Caco-2 (cell line): ENCODE measurements at regions not wholly inside any gene's neighbourhood (a gene's known extent, or its start where the extent isn't known, plus 50 kb on each side); places are given as distances from the start of the nearest gene placed in this dataset.
"Not testable (repeated sequence)": the region's sequence is repeated elsewhere in the genome, so short reads cannot be mapped to it uniquely, and the experiment has no call there.

ENCODE experiments used
- BruUV-seq: library from RNA; stranded (reverse); fragments of 400-500 nt; replicated peaks from 2 replicates; lab custom pipeline; 2021; lab: Mats Ljungman, UMichigan
- CTCF ChIA-PET: fragments of 300-600 bp; sonication (Branson Sonifier 250); formaldehyde crosslinking; loops from one replicate; lab custom pipeline; 2022; ENCODE audit warnings: antibody characterized with exemption; lab: Charles Lee
- POLR2A ChIA-PET: fragments of 300-600 bp; sonication (Branson Sonifier 250); formaldehyde crosslinking; loops from one replicate; lab custom pipeline; 2022; ENCODE audit warnings: antibody characterized with exemption; lab: Charles Lee
- DNase-seq, 2 experiments: peaks; one replicate each; pipeline versions ENCODE4 v3.0.0 to v3.0.0-alpha.2; 2020 to 2022
- H3K27me3 ChIP-seq: replicated peaks from 2 replicates; pipeline ENCODE4 v1.6.0; 2011; ENCODE audit warnings: low read length; ENCODE audit not compliant: control insufficient read depth, insufficient read depth
- H3K36me3 ChIP-seq: 2 replicates; pipeline ENCODE4 v1.5.1; 2011; ENCODE audit warnings: low read length; ENCODE audit not compliant: control insufficient read depth, insufficient read depth
- H3K4me1 ChIP-seq: fragments of 250-450 bp; sonication (Bioruptor Pico); 2 replicates; pipeline ENCODE4 v1.5.1; 2020; ENCODE audit warnings: mild to moderate bottlenecking
- H3K4me3 ChIP-seq: 2 replicates; pipeline ENCODE4 v1.5.1; 2011; ENCODE audit warnings: low read depth, mild to moderate bottlenecking, control low read depth, low read length
- H3K9me3 ChIP-seq: fragments of 250-450 bp; sonication (Bioruptor Pico); 2 replicates; pipeline ENCODE4 v1.5.1; 2020; ENCODE audit warnings: mild to moderate bottlenecking, moderate library complexity
- H3K27ac Mint-ChIP-seq: one replicate; pipeline ENCODE4 v1.8.0; 2022; ENCODE audit warnings: mixed read lengths; ENCODE audit not compliant: unreplicated experiment
- H3K27me3 Mint-ChIP-seq: one replicate; pipeline ENCODE4 v1.8.0; 2022; ENCODE audit warnings: mixed read lengths; ENCODE audit not compliant: insufficient read depth, unreplicated experiment
- H3K36me3 Mint-ChIP-seq: one replicate; pipeline ENCODE4 v1.8.0; 2022; ENCODE audit warnings: mild to moderate bottlenecking, mixed read lengths; ENCODE audit not compliant: insufficient read depth, unreplicated experiment
- H3K4me1 Mint-ChIP-seq: one replicate; pipeline ENCODE4 v1.8.0; 2022; ENCODE audit warnings: low read depth, mixed read lengths; ENCODE audit not compliant: unreplicated experiment
- H3K4me3 Mint-ChIP-seq: one replicate; pipeline ENCODE4 v1.8.0; 2022; ENCODE audit warnings: mild to moderate bottlenecking, moderate library complexity, mixed read lengths; ENCODE audit not compliant: unreplicated experiment
- H3K9me3 Mint-ChIP-seq: one replicate; pipeline ENCODE4 v1.8.0; 2022; ENCODE audit warnings: mixed read lengths; ENCODE audit not compliant: unreplicated experiment
- CTCF ChIP-seq, 2 experiments: fragments of 200-600 bp in 1 of 2; IDR thresholded peaks; 1 replicate in 1 of 2; 2 replicates in 1 of 2; pipeline versions ENCODE4 v1.5.1 to v1.8.0; 2011 to 2022; ENCODE audit warnings: antibody characterized with exemption in 1 of 2, control low read depth in 1 of 2, inconsistent platforms in 1 of 2, low read depth in 1 of 2, low read length in 1 of 2, mild to moderate bottlenecking in 1 of 2, moderate library complexity in 1 of 2; ENCODE audit not compliant: insufficient read depth in 1 of 2, severe bottlenecking in 1 of 2, unreplicated experiment in 1 of 2
- intact Hi-C: fragments of 100-400 bp; cut with micrococcal nuclease; formaldehyde crosslinking; loops from one replicate; pipeline ENCODE4 v1.10.0; 2022; ENCODE audit not compliant: unreplicated experiment

- no TSS peak for BruUV-seq
- no peak overlapping the region for H3K4me3 ChIP-seq
- ChIA-PET POLR2A (no interaction called here), CTCF (no interaction called here)
- Mint-ChIP-seq H3K27ac (no peak overlapping the region), H3K36me3 (no peaks in the 10 kb centered on the region), H3K27me3 (no peaks in the 10 kb centered on the region), H3K4me3 (no peak overlapping the region), H3K4me1 (no peaks in the 10 kb centered on the region), H3K9me3 (peaks cover 2% of the 10 kb centered on the region)
- H3K27me3 ChIP-seq: no peaks in the 10 kb centered on the region
- TF ChIP-seq CTCF (IDR thresholded peaks at IDR 0.05; ENCODE audit: insufficient read depth in 1 of 2, low read depth in 1 of 2, low read length in 1 of 2, severe bottlenecking in 1 of 2, unreplicated experiment in 1 of 2): no peak
- H3K36me3 ChIP-seq: no peaks in the 10 kb centered on the region
- intact Hi-C loops: no loop called here
- DNase-seq: no peak
- no peaks in the 10 kb centered on the region for H3K9me3 ChIP-seq
- no peaks in the 10 kb centered on the region for H3K4me1 ChIP-seq
Observed at GRCh38 chr12:83559650-83560049, 872.9 kb downstream of the TMTC2 start.

GRCh38 chr12:83556040-83556439 is 869.3 kb downstream of the TMTC2 start:
- H3K36me3 Mint-ChIP-seq, intact Hi-C loops, H3K27me3 ChIP-seq, H3K4me1 ChIP-seq, H3K9me3 Mint-ChIP-seq, DNase-seq, CTCF ChIA-PET, H3K4me3 ChIP-seq, H3K27me3 Mint-ChIP-seq, H3K4me1 Mint-ChIP-seq, H3K36me3 ChIP-seq, H3K9me3 ChIP-seq, BruUV-seq, H3K4me3 Mint-ChIP-seq, POLR2A ChIA-PET, H3K27ac Mint-ChIP-seq: not testable (repeated sequence)

DNA sequence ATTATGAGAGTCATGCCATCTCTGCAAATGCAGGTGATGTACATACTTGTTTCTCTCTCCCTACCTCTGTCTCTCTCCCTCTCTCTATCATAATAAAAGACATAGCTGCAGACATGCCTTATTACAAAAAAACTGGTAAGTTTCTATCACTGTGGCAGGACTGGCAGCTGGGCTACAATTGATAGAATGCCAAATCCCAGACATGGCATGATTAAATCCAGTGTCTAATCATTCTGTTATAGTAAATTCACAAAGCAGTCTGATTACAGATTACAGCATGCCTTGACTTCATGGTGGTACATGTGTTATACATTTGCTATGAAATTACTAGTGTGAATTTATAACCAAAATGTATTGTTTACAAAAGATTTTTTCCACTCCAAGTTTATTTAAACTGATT is 854.7 kb downstream of the TMTC2 start:
- H3K4me1 Mint-ChIP-seq: no peaks in the 10 kb centered on the region
- no peaks in the 10 kb centered on the region for H3K36me3 Mint-ChIP-seq
- no peaks in the 10 kb centered on the region for H3K4me1 ChIP-seq
- no TSS peak for BruUV-seq
- H3K9me3 Mint-ChIP-seq: no peaks in the 10 kb centered on the region
- no peak overlapping the region for H3K4me3 ChIP-seq
- DNase-seq: no peak
- no peaks in the 10 kb centered on the region for H3K36me3 ChIP-seq
- ChIA-PET CTCF (no interaction called here), POLR2A (no interaction called here)
- TF ChIP-seq CTCF (IDR thresholded peaks at IDR 0.05; ENCODE audit: insufficient read depth in 1 of 2, low read depth in 1 of 2, low read length in 1 of 2, severe bottlenecking in 1 of 2, unreplicated experiment in 1 of 2): no peak
- H3K27me3 ChIP-seq: no peaks in the 10 kb centered on the region
- H3K4me3 Mint-ChIP-seq: no peak overlapping the region
- intact Hi-C loops: no loop called here
- no peaks in the 10 kb centered on the region for H3K27me3 Mint-ChIP-seq
- no peak overlapping the region for H3K27ac Mint-ChIP-seq
- no peaks in the 10 kb centered on the region for H3K9me3 ChIP-seq

- no peaks in the 10 kb centered on the region for H3K9me3 ChIP-seq
- intact Hi-C loops: no loop called here
- no peaks in the 10 kb centered on the region for H3K27me3 ChIP-seq
- BruUV-seq: no TSS peak
- CTCF ChIA-PET: no interaction called here
- Mint-ChIP-seq H3K9me3 (no peaks in the 10 kb centered on the region), H3K27me3 (no peaks in the 10 kb centered on the region), H3K4me3 (no peak overlapping the region), H3K4me1 (no peaks in the 10 kb centered on the region), H3K27ac (no peak overlapping the region), H3K36me3 (no peaks in the 10 kb centered on the region)
- no peaks in the 10 kb centered on the region for H3K4me1 ChIP-seq
- POLR2A ChIA-PET: no interaction called here
- no peak for DNase-seq
- H3K36me3 ChIP-seq: no peaks in the 10 kb centered on the region
- no peak overlapping the region for H3K4me3 ChIP-seq
- TF ChIP-seq CTCF (IDR thresholded peaks at IDR 0.05; ENCODE audit: insufficient read depth in 1 of 2, low read depth in 1 of 2, low read length in 1 of 2, severe bottlenecking in 1 of 2, unreplicated experiment in 1 of 2): no peak
Observed at GRCh38 chr12:83538361-83538965, 851.8 kb downstream of the TMTC2 start.
